ENCODE measurements at regions not wholly inside any gene's neighbourhood (a gene's known extent, or its start where the extent isn't known, plus 50 kb on each side); places are given as distances from the start of the nearest gene placed in this dataset.

DNA sequence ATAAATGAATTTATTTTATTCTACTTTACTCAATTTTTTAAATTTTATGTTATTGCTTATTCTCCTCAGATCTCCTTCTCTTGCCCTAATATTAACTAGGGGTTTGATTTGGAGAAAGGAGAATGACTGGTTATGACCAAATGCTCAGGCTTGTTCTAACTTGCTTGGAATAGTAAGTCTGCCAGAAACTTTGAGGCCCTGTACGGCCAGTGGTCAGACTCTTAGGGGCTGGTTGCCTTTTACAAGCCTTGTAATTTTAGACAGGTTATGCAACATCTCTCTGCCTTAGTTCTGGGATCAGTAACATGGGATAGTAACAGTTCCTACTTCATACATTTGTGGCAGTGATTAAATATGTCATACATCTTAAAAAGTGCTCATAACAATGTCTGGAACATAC is 279.5 kb downstream of the DUSP10 start:
- H3K4me1 ChIP-seq (ENCODE audit: control insufficient read depth, insufficient read depth, low read length) = peaks cover 9% of the 10 kb centered on the region
- no peaks in the 10 kb centered on the region for H3K27me3 ChIP-seq (ENCODE audit: control insufficient read depth, insufficient read depth, low read length)
- no CpG with 5 or more reads among the region's 1 CpG for WGBS (ENCODE audit: insufficient coverage)
- no peak overlapping the region for H3K27ac ChIP-seq (ENCODE audit: low read length)
- H3K9me3 ChIP-seq (replicated peaks; ENCODE audit: control insufficient read depth, low read depth, low read length) = peaks cover 2% of the 10 kb centered on the region
- DNase-seq = no peak
- no peak overlapping the region for H3K4me3 ChIP-seq (ENCODE audit: low read length)
- no peaks in the 10 kb centered on the region for H3K36me3 ChIP-seq (ENCODE audit: control insufficient read depth, insufficient read depth, low read length)

DNA sequence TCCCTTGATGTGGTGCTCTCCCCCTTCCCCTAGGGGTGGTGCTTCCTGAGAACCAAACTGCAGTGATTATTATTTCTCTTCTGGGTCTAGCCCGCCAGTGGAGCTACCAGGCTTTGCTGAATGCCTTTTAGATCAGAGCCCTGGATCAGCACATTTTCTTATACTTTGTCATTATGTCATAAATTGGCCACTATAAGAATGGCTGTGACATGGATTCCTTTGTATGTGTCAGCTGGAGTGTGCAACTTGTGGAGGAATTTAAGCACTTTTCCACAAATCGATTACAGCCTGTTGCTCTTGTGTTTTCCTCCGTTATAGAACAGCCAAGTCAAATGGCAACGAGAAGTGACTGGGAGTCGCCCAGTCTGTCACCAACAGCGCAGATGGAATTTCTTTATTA is 273.3 kb downstream of the DUSP10 start:
- no peak overlapping the region for H3K4me3 ChIP-seq (ENCODE audit: low read length)
- no peaks in the 10 kb centered on the region for H3K4me1 ChIP-seq (ENCODE audit: control insufficient read depth, insufficient read depth, low read length)
- peaks cover 5% of the 10 kb centered on the region for H3K9me3 ChIP-seq (replicated peaks; ENCODE audit: control insufficient read depth, low read depth, low read length)
- no peak for DNase-seq
- H3K27me3 ChIP-seq (ENCODE audit: control insufficient read depth, insufficient read depth, low read length) = no peaks in the 10 kb centered on the region
- no peaks in the 10 kb centered on the region for H3K36me3 ChIP-seq (ENCODE audit: control insufficient read depth, insufficient read depth, low read length)
- H3K27ac ChIP-seq (ENCODE audit: low read length) = no peak overlapping the region
- WGBS (ENCODE audit: insufficient coverage) = no CpG with 5 or more reads among the region's 6 CpGs

DNA sequence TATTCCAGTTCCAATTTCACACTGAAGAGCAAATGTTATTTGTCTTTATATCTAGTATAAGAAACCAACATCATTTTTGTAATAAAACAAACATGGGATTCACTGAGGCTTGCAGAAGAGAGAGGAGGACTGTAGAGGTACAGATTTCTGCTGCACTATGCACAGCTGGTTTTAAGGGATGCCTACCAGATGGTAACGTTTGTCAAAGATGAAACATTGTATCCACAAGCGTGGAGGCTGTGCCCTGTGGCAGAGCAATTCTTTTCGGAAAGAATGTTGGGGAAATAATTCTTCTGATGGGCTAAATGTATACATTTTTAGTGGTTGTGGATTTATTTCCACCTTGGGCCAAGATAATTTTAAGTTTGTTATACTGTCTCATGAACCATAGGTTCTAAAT is 272.4 kb downstream of the DUSP10 start:
- H3K27ac ChIP-seq (ENCODE audit: low read length) = no peak overlapping the region
- H3K9me3 ChIP-seq (replicated peaks; ENCODE audit: control insufficient read depth, low read depth, low read length) = peaks cover 5% of the 10 kb centered on the region
- no peaks in the 10 kb centered on the region for H3K27me3 ChIP-seq (ENCODE audit: control insufficient read depth, insufficient read depth, low read length)
- H3K4me1 ChIP-seq (ENCODE audit: control insufficient read depth, insufficient read depth, low read length) = no peaks in the 10 kb centered on the region
- H3K4me3 ChIP-seq (ENCODE audit: low read length) = no peak overlapping the region
- no peaks in the 10 kb centered on the region for H3K36me3 ChIP-seq (ENCODE audit: control insufficient read depth, insufficient read depth, low read length)
- peak; percentile 36 for DNase-seq
- 70% methylated on average over 2 of the region's 3 CpGs for WGBS (ENCODE audit: insufficient coverage)

DNA sequence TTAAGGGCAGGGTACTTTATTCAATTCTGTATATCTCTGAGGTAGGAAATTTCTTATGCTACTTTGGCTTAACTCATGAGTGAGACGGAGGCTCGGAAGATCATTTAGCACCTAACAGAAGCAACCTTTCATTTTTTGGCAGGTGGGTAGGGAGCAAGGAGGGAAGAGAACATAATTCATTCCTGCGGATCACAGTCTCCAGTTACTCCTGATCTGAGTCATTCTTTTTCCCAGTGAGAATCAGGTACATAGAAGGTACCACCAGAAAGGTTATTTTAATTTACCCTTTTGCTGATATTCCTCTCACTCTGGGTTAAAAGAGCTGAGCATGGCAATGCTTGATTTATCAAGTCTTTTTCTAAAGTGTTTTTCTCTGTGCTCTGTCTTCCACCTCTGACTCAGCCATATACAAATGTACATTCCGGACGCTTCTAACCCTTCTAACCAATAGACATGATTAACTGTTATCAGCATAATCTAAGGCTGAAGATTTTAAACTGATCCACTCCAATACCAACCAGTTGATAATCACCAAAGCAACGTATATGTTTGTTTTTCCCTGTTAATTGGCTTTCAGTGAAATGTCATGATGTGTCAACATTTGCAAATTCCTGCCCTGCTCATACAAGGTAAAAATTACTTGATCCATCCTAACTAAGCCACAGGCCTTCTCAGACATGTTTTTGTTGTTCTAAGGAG is 271.7 kb downstream of the DUSP10 start:
- Histone ChIP-seq H3K9me3 (replicated peaks; ENCODE audit: control insufficient read depth, low read depth, low read length) (peaks cover 5% of the 10 kb centered on the region), H3K4me1 (ENCODE audit: control insufficient read depth, insufficient read depth, low read length) (no peaks in the 10 kb centered on the region), H3K27ac (ENCODE audit: low read length) (no peak overlapping the region), H3K4me3 (ENCODE audit: low read length) (no peak overlapping the region), H3K27me3 (ENCODE audit: control insufficient read depth, insufficient read depth, low read length) (no peaks in the 10 kb centered on the region), H3K36me3 (ENCODE audit: control insufficient read depth, insufficient read depth, low read length) (no peaks in the 10 kb centered on the region)
- DNase-seq = no peak
- WGBS (ENCODE audit: insufficient coverage) = no CpG with 5 or more reads among the region's 6 CpGs

DNA sequence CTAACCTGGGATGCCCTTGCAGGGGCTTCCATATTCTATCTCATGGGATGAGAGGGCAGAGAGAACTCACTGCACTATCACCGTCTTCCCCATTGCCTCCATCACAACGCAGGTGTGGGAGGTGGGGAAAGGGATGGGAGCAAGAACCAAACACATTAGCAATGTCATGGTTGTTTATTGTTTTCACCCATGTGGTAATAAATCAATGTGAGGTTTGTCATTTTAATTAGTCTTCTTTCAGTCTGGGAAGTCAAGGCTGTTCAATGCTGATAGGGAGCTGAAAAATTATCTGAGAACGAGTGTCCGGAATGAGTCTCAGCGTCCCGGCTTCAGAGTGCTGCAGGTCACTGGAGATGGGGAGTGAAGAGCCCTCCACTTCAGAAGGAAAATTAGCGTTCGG is 268.5 kb downstream of the DUSP10 start:
- Histone ChIP-seq H3K27me3 (ENCODE audit: control insufficient read depth, insufficient read depth, low read length) (no peaks in the 10 kb centered on the region), H3K27ac (ENCODE audit: low read length) (no peak overlapping the region), H3K36me3 (ENCODE audit: control insufficient read depth, insufficient read depth, low read length) (no peaks in the 10 kb centered on the region), H3K4me1 (ENCODE audit: control insufficient read depth, insufficient read depth, low read length) (peaks cover 10% of the 10 kb centered on the region), H3K9me3 (replicated peaks; ENCODE audit: control insufficient read depth, low read depth, low read length) (no peaks in the 10 kb centered on the region), H3K4me3 (ENCODE audit: low read length) (no peak overlapping the region)
- DNase-seq = no peak
- WGBS (ENCODE audit: insufficient coverage) = 63% methylated on average over 6 of the region's 8 CpGs

DNA sequence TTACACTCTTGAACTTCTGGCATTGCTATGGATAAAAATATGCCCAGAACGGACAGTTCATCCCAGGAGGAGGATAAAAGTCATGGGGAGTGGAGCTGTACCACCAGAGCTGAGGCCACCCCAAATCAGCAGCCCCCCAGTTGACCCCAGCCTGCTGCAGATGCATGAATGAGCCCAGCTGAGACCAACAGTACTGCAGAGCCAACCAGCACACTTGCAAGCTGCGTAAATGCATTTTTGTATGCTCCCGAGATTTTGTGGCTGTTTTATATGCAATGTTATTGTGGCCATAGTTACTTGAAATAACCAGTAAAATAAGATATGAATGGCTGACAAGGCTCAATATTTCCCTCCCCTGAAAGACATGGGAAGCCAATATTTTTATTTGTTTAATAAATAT is 264.6 kb downstream of the DUSP10 start:
- WGBS (ENCODE audit: insufficient coverage) = no CpG with 5 or more reads among the region's 3 CpGs
- Histone ChIP-seq H3K9me3 (replicated peaks; ENCODE audit: control insufficient read depth, low read depth, low read length) (no peaks in the 10 kb centered on the region), H3K4me3 (ENCODE audit: low read length) (no peak overlapping the region), H3K36me3 (ENCODE audit: control insufficient read depth, insufficient read depth, low read length) (no peaks in the 10 kb centered on the region), H3K27me3 (ENCODE audit: control insufficient read depth, insufficient read depth, low read length) (no peaks in the 10 kb centered on the region), H3K27ac (ENCODE audit: low read length) (peak overlapping the region; percentile 60), H3K4me1 (ENCODE audit: control insufficient read depth, insufficient read depth, low read length) (peaks cover 10% of the 10 kb centered on the region)
- DNase-seq = peak; percentile 87

DNA sequence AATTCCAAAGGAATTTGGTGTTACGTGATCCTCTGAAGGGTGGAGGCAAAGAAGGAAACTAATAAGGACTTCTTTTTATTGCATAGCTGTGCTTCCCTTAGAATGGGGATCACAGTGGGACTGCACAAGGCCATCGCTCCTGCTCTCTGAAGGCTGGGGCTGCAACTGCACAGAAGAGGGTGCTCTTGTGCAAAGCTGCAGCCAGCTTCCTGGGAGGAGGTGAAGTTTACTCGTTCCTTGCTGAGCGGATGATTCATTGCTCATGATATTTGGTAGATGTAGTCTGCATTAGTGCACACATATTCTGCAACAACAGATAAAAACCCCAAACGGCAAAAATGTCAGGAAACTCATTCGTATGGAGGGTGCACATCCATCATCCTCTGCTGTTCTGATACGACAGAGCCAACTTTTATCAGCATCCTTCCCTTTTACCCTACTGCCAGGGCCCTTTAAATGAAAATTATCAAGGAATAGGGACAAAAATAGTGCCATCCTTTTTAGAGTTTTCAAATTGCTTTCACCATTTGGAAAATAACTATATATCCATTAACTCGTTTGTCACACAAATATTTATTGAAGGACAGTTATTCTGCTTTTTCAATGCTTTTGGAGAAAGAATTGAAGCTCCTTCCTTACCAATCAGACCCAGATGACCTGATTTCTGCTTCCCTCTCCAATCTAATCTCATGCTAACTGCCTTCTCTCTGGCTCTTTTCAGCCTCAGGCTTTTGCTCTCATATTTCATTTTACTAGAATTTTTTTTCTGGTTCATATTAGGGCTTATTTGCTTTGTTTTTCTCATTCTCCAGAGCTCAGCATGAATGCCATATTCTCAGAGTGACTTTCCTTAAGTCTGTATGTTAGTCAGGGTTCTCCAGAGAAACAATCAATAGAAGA is 263.6 kb downstream of the DUSP10 start:
- H3K4me1 ChIP-seq (ENCODE audit: control insufficient read depth, insufficient read depth, low read length) = peaks cover 10% of the 10 kb centered on the region
- no peak overlapping the region for H3K4me3 ChIP-seq (ENCODE audit: low read length)
- WGBS (ENCODE audit: insufficient coverage) = 38% methylated on average over 1 of the region's 8 CpGs
- H3K9me3 ChIP-seq (replicated peaks; ENCODE audit: control insufficient read depth, low read depth, low read length) = no peaks in the 10 kb centered on the region
- H3K27me3 ChIP-seq (ENCODE audit: control insufficient read depth, insufficient read depth, low read length) = no peaks in the 10 kb centered on the region
- DNase-seq = peak; percentile 76
- H3K27ac ChIP-seq (ENCODE audit: low read length) = peak overlapping the region; percentile 59
- no peaks in the 10 kb centered on the region for H3K36me3 ChIP-seq (ENCODE audit: control insufficient read depth, insufficient read depth, low read length)

DNA sequence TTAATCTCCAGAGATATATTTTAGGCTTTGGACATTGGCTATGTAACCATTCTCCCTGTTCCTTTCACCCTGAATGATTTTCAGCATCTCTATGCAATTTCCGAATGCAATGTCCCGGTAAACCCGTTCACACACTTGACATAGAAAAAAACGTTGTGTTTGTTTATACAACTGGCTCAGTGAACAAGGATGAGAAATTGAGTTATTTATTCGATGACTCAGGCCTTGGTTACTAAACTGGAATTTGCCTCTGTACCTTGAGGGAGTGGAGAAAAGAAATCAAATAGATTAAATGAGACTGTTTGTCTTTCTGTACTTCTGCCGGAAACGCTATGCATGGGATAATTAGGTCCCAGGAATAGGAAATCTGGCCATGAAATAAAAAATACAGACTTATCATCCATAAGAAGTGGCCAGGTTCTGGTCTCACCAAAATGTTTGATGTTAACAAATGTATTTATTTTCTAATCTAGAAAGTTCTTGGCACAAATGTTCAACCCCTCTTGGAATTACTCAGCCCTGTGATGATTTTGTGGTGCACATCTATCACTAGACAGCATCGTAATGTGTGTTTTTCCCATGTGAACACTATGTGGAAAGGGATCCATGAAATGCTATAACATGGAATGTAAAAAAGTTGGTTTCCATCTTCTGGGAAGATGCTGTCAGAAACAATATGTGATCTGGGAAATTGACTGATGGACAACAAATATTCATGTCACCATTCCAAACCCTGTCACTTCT is 253.9 kb downstream of the DUSP10 start:
- DNase-seq = no peak
- Histone ChIP-seq H3K36me3 (ENCODE audit: control insufficient read depth, insufficient read depth, low read length) (no peaks in the 10 kb centered on the region), H3K27me3 (ENCODE audit: control insufficient read depth, insufficient read depth, low read length) (no peaks in the 10 kb centered on the region), H3K4me3 (ENCODE audit: low read length) (no peak overlapping the region), H3K27ac (ENCODE audit: low read length) (no peak overlapping the region), H3K4me1 (ENCODE audit: control insufficient read depth, insufficient read depth, low read length) (no peaks in the 10 kb centered on the region), H3K9me3 (replicated peaks; ENCODE audit: control insufficient read depth, low read depth, low read length) (no peaks in the 10 kb centered on the region)
- 83% methylated on average over 4 of the region's 8 CpGs for WGBS (ENCODE audit: insufficient coverage)

DNA sequence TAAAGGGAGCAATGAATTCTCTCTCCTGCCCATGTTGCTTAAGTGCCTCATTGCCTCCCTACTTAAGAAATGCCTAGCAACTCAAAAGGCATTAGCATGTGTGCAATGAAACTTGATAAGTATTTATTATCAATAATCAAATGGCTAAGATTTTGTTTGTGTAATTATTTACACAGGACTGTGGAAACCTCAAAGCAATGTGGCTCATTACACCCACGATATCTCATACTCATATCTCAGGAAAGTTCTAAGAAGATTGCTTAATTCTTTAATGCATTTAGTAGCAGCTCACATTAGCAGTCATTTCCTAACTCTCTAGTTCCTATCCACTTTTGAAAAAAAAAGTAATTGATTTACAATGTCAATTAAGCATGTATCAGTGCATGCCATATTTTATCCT is 253.3 kb downstream of the DUSP10 start:
- Histone ChIP-seq H3K36me3 (ENCODE audit: control insufficient read depth, insufficient read depth, low read length) (no peaks in the 10 kb centered on the region), H3K4me1 (ENCODE audit: control insufficient read depth, insufficient read depth, low read length) (no peaks in the 10 kb centered on the region), H3K9me3 (replicated peaks; ENCODE audit: control insufficient read depth, low read depth, low read length) (no peaks in the 10 kb centered on the region), H3K4me3 (ENCODE audit: low read length) (no peak overlapping the region), H3K27me3 (ENCODE audit: control insufficient read depth, insufficient read depth, low read length) (no peaks in the 10 kb centered on the region), H3K27ac (ENCODE audit: low read length) (no peak overlapping the region)
- DNase-seq = no peak
- WGBS (ENCODE audit: insufficient coverage) = no CpG with 5 or more reads among the region's 1 CpG

DNA sequence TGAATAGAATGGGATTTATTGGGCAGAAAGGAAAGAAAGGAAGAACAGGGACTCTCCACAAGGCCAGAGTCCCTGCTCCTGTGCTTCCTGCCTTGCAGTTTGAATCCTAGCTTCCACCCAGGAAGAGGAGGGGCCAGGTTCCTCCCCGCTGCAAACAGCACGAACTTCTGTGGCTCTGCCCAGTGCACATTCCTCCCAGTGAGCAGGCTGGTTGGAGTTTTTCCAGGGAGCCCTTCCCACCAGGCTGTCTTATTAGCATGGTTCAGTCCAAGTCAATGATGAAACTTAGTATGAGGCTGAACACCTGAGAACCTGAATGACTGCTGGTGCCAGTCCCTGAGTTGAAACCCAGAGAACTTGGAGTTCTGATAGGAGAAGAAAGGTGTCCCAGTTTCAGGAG is 247.2 kb downstream of the DUSP10 start:
- Histone ChIP-seq H3K36me3 (ENCODE audit: control insufficient read depth, insufficient read depth, low read length) (no peaks in the 10 kb centered on the region), H3K27ac (ENCODE audit: low read length) (no peak overlapping the region), H3K4me3 (ENCODE audit: low read length) (no peak overlapping the region), H3K4me1 (ENCODE audit: control insufficient read depth, insufficient read depth, low read length) (peaks cover 2% of the 10 kb centered on the region), H3K9me3 (replicated peaks; ENCODE audit: control insufficient read depth, low read depth, low read length) (no peaks in the 10 kb centered on the region), H3K27me3 (ENCODE audit: control insufficient read depth, insufficient read depth, low read length) (no peaks in the 10 kb centered on the region)
- DNase-seq = peak; percentile 23
- no CpG with 5 or more reads among the region's 2 CpGs for WGBS (ENCODE audit: insufficient coverage)
